Daoy (cell line): ENCODE measurements at regions not wholly inside any gene's neighbourhood (a gene's known extent, or its start where the extent isn't known, plus 50 kb on each side); places are given as distances from the start of the nearest gene placed in this dataset.

Experiments used
- DNase-seq: peaks from one replicate; pipeline ENCODE4 v3.0.0-alpha.2; 2015; ENCODE audit warnings: low read depth

DNA sequence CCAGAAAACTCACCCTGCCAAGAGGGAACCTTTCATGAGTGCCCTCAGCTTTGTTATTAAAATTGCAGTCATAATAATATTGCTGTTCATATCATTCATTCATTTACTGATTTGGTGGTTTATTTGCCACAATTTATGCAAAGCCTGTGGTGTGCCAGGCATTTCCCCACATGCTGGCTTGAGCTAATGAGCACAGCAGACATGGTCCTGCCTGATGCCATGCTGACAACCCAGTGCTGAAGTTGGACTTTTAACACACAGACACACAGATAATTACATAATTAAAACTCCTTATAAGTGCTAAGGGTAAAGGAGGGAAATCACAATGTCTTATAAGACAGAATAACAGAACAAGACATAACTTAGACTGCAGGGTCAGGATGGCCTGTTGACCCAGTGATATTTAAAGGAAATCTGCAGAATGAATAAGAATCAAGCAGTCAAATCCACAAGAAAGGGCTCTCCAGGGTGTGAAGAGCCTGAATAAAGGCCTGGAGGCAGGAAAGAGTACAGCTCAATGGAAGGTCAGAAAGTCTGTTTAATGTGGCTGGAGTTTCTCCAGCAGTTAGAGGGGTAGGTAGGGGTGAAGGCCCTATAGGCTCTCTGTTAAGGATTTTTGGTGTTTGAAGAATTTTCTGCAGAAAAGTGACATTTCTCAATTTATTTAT lies 196.9 kb upstream of the CDH11 start:
- DNase-seq, result no peak

DNA sequence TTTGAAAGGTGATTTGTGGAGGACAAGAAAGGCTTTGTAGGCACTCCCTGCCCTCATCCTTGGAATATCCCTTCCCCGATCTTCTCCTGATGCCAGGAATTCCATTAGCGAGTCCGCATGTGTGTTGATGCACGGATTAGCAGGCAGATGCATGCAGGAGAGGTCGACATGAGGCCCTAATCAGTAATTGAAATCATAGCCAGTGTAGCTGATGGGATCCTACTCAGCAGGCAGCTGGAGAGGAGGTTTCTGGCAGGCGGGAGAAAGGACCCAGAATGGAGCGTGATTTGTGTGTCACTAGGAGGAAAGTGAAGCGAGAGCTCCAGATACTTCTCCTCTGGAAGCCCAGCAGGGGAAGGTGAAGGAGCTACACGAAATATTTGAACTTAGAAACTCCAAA lies 196.3 kb upstream of the CDH11 start:
- DNase-seq, result no peak

DNA sequence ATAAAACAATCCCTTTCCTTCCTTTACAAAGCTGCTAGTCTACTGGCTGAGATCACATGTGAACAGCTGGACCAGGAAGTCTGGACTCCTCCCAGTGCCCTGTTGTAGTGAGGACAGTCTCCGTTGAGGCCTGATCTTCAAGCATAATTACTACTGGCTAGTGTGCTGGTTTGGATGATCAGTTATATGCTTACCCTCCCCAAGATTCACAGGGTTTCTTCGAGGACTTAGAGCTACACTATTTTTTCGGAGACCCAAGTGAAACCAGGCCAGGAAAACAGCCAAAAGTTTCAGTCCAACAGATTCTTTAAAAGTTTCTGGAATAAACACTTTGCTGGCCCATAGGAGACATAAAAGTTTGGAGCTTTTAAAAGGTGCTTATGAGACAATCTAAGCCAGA lies 194.9 kb upstream of the CDH11 start:
- DNase-seq, result no peak

DNA sequence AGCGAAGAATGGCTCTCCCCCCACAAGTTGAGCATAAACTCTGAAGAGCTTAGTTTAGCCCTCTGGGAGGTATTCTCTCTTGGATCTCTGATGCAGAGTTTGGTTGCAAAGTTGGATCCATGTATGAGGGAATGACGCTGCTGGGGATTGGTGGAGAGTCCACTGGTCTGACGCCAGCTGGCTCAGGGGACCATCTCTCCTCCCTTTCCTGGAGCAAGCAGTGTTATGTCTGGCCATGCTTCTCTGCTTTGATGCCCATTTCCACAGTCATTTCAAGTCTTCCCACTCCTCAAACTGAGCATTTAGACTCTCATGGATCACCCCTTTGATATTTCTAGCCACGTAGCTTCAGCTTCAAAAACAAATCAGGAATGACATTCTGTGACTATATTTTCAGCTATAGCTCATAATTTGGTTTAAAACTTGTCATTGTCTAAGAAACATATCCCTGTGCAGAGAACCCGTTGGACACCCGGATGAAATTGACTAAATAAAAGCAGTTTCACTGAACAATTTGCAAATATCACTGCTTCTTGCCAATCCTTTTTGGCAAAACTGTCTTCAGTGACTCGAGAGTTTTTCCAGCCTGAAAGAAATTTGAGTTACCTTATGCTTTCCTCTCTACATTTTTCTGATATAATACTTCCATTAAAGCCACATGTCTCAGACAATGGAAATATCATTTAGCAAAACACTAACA lies 193.4 kb upstream of the CDH11 start:
- no peak for DNase-seq

DNA sequence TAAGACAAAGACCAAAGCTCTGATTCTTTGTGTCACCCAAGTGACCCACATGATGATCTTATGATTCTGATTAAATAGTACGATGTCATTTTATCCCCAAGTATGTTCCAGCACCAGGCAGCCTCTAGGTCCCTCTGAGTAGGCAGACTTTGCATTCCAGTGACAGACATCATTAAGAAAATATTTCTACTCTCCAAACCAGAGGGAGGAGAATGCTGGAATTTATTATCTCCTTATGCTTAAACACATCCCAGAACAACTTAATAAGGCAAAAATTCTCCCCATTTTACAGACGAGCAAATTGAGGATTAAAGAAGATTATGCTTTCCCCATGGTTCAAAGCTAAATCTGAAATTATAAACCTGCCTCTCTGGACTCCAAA lies 192.8 kb upstream of the CDH11 start:
- no peak for DNase-seq

DNA sequence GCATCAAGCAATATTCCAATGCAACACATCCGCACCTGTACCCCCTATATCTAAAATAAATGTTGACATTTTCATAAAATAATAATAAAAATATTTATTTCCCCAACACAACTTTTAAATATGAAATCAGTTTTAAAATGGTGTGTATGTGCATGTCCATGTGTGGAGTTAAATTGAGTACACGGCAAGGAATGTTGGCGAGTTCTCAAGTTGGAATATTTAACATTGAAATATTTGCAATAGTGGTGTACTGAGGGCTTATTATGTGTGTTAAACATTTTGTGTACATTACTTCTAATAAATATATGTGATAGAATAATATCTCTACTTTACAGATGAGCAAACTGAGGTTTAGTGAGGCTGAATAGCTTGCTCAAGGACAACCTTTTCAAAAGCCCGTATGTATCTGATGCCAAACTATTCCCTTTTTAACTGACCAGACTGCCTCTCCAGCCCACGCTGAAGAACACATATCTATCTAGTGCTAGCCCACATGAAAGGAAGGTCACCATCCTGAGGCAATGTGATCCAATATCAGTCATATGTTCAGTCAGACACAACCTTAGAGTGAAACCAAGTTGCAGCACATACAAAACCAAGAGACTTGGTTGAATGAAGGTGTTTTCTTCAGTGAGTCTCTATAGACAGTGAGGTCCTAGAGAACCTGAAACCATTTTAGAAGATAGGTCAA lies 192.2 kb upstream of the CDH11 start:
- DNase-seq, result no peak

DNA sequence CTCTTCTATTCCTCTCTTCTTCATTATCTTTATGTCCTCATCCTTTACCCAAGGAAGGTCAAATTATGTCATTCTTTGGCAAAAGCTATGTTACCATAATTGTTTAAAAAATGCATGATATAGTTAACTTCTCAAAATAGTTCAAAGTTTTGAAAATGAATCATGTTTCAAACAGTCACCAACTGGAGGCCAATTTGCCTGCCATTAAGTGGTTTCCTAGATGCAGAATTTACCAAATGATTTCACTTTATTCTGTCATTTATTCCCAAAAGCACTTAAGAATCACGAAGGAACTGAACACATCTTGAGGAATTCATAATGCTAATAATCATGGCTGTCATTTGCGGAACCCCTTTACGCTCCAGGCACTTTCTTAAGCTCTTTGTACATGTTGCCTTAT lies 190.9 kb upstream of the CDH11 start:
- no peak for DNase-seq

DNA sequence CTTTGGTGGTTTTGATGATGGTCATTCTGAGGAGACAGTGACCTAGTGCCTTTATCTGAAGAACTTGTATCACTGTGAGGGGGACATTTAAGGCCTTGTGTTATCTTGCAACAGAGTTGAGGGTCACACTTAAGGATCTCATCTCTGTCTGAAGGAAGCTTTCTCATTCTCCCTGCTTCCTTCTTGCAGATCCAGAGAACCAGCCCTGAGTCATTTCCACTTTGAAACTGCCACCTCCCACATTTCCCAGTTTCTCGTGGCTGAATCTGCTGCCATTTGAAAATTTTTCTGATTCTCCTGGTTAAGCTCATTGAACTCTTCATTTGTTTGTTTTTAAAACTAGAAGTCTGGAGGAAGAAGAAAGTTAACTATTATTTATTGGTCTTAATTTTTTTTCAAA lies 190.2 kb upstream of the CDH11 start:
- peak; percentile 13 for DNase-seq

DNA sequence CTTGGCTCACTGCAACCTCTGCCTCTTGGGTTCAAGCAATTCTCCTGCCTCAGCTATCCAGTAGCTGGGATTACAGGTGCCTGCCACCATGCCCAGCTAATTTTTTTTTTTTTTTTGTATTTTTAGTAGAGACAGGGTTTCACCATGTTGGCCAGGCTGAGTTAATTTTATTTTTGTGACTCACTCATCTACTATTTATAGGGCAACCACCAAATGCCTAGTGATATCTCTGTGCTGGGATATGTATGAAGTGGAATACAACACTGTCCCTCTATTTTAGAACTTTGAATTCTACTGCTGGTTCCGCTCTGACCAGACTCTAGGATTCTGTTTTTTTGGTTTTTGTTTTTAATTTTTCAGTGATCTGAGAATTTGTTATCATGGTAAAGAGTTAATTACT lies 188.6 kb upstream of the CDH11 start:
- DNase-seq, result peak; percentile 28

DNA sequence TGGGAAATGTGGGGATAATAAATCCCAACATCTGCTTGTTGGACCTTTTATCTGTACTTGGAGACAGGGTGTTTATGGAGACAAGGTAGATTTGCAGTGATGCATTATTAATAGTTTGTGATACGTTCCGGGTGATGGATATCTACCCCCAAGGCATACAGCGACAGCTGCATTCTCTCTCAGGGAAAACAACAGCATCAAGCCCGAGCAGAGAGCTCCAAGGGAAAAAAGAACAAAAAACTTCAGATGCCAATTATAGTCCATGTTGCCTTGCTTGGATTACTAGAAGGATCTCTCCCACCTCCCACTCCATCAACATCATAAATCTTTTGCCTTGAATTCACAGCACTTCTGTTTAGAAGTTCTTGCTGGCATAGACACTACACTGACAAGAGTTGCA lies 187.5 kb upstream of the CDH11 start:
- DNase-seq, result no peak

DNA sequence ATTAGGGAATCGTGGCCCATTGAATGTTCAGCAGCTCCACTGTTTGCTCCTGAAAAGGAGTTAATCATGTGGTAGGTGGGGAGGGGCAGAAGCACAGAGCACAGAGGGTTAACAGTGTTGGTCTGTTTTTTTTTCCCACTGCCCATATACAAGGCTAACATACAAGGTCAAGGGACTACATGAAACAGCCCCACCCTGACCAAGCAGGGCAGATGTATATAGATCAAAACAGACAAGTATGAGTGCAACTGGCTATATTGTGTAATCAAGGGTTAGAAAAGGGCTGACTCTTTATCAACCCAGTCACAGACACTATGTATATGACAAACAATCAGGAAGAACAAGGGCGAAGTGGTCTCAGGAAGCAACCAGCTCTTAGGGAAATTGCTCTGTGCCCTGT lies 186.6 kb upstream of the CDH11 start:
- no peak for DNase-seq

DNA sequence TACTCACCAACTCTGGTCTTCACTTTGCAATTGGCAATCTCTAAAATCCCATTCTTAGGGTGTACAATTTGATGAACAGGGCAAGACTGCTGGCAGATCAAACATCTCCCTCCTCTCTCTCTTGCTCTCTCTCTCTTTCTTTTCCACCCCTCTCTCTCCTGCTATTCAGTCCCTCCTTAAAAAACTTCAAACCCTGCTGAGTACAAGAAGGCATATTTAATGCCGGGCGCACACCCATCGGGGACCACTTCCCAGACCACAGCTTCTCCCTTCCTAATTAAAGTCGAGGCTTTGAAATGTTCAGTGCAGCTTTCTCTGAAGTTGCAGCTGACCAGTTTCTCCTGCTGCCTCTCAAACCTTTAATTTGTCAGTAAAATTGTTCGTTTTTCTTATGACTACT lies 185.4 kb upstream of the CDH11 start:
- DNase-seq, result no peak

DNA sequence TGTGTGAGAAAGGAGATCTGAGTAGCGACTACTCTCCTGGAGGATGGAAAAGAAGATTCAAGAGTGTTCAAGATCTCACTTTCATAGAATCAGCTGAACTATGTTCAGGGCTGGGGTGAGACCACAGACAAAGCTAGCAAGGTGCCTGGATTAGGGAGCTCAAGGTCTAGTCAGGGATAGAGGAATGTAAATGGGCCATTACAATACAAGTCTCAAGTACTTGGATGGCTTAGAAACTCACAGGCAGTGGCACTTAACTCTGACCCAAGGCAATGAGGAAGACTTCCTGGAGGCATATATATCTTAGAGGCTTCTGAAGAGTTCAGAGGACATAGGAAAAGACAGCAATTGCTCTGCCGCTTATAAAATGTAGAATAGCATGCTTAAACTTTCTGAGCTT lies 184.9 kb upstream of the CDH11 start:
- DNase-seq, result no peak

DNA sequence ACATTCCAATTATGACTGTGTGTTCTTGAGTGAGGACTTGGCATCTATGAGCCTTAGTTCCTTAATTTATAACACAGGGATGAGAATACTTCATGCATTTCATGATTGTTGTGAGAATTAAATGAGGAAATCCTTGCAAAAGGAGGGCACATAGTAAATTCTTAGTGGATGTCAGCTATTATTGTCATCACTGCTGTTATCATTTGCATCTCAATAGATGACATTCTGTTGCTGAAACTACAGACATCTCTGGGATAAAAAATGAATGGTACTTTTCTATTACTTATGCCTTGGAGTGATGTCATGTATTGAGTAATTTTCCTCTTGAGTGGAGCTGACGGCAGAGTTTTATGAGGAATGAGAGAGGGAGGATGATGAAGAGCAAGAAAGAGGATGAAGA lies 184.4 kb upstream of the CDH11 start:
- DNase-seq, result no peak

DNA sequence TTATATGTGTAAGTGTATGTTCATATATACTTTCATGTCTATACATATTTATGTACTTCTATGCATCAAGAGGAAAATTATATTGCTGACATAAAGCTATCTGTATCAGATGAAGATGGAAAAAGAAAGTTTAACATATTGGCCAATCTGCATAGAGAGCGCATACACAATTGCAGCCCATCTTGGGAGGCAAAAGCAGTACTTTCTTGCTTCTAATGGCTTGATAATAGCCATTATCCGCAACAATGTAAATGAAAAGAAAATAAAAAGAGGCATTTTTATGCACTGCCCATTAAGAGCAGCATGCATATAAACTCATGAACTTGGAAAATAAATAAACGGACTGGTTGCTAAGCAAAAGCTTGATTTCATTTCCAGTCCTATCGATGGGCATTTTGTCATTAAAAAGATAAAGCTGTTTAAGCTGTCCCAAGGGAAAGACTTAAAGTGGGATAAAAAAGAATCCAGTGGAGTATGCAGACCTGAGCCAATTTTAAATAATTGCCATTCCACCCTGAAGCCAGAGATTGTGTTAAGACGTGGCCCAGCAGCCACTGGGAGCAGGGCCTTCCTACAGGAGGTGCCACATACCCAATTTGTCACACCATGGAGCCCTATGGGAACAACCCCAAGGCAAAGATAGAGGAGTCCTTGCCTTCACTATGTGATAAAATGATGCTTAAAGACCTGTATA lies 183.6 kb upstream of the CDH11 start:
- no peak for DNase-seq

DNA sequence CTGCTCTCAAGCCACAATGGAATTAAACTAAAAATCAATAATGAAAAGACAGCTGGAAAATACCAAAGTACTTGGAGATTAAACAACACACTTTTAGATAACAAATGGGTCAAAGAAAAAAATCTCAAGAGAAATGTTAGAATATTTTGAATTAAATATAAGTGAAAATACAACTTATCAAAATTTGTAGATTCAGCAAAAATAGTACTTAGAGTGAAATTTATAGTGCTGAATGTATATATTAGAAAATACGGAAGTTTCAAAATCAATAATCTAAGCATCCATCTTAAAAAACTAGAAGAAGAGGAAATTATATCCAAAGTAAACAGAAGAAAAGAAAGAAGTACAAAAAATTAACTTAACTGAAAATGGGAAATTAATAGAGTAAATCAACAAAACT lies 179.2 kb upstream of the CDH11 start:
- DNase-seq, result no peak

DNA sequence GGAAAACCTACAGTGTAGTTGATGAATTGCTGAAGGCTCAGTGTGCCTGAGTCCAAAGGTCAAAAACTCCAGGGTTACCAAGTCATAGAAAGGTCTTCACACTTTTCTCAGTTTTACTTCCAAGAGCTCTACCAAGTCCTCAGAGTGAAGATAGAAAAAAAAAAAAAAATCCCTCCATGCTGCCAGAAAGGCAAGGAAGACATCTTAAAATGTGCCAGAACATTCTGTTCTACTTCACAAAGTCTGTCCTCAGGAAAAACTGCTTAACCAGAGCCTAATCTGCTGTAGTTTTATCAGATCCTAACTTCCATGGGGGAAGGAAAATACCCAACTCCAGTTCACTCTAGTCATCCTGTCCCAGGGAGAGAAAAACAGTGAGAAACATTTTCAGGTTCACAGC lies 175.6 kb upstream of the CDH11 start:
- DNase-seq, result no peak

DNA sequence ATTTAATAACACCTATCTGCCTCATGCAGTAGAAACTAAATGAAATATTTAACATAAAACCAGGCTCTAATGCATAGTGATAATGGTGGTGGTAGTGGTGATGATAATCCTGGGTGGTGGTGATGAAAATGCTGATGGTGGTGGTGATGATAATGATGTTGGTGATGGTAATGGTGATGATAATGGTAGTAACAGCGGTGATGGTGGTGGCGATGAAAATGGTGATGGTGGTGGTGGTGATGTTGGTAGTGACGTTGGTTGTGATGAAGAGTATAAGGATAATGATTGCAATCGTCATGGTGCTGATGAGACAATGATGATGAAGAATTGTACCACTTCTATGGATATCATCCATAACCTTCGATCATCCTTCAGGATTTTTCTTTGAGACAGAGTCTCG lies 173.7 kb upstream of the CDH11 start:
- no peak for DNase-seq

DNA sequence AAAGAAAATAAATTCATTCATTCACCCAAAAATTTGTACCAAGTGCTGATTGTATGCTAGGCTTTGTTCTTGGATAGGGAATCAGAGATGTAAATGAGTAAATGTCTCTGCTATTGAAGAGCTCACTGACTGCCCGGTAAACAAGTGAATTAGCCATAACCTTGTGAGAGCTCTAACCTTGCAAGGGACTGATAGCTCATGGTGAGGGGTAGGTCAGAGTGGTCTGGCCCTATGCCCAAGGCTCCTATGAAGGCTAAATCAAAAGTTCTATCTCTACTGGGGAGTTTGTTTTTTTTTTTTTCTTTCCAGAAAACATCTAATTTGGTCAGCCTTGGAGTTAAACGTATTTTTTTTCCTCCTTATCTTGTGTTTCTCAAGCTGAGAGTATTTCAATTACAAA lies 172.8 kb upstream of the CDH11 start:
- no peak for DNase-seq

DNA sequence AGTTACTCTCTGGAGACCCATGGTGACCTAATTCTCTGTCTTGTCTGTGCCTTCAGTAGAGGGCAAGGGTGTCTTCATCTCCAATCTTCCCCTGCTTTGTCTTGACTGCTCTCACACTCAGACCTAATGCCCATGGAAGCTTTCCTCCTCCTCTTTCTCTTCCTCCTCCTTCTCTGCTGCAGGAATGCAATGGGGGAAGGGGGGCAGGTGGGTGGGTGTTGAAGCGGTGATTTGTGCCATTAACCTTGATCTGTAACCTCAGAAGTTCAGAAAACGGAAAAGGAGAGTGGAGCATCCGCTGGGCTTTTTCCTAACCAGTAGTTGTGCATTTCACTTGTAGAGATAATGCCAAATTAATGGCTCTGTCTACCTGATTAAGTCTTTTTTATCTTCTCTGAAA lies 172.3 kb upstream of the CDH11 start:
- no peak for DNase-seq

DNA sequence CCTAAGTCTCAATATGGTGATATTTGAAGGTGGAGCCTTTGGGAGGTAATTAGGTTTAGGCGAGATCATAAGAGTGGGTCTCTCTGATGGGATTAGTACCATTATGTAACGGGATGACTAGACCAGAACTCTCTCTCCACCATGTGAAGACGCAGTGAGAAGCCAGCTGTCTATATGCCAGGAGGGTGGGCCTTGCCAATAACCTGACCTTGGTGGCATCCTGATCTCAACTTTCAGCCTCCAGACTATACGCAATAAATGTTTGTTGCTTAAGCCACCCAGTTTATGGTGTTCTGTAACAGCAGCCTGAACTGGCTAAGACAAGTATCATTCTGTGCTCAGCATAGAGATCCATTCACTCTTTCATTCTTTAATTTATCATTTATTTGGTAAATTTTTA lies 167.2 kb upstream of the CDH11 start:
- DNase-seq, result no peak

DNA sequence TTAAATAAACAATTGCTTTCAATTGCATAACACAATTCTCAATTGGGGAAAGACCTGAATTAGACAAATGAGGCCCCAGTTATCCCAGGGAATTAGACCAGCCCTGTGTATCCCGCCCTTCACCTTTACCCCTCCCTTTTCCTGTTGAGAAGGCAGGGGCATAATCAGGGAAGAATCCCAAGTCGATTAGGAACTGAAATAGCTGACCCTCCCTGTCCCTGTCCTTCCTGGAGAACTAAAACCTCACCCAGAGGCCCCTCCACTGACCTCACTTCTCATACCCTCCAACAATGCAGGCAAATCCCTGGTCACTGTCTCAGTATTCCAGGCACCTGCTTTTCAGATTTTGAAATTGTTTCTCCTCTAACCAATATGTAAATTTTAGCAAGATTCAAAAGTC lies 165.4 kb upstream of the CDH11 start:
- DNase-seq, result no peak
